HG03159 (cell line): ENCODE measurements at regions not wholly inside any gene's neighbourhood (a gene's known extent, or its start where the extent isn't known, plus 50 kb on each side); places are given as distances from the start of the nearest gene placed in this dataset.
"Not testable (repeated sequence)": the region's sequence is repeated elsewhere in the genome, so short reads cannot be mapped to it uniquely, and the experiment has no call there.

Source experiments
- ATAC-seq: cut with Tn5 transposase; IDR thresholded peaks from one replicate; pipeline ENCODE4 v1.9.1; 2021; ENCODE audit warnings: mild to moderate bottlenecking, moderate library complexity; ENCODE audit not compliant: unreplicated experiment

DNA sequence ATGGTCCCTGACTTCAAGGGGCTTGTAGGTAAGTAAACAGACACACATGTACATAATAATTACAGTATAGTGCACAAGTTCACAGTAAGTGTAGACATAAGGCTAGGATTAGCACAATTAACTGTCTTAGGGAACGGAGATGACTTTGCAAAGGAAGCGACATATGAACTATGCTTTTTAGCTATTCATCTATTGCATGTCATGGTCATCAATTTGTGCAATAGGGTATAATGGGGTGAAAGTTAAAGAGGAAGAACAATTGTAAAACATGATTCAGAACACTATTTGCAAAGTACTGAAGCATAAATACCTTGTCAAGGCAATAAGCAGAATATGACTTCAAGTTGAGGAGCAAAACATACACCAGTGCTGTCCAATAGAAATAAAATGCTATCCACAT is 112.3 kb upstream of the SLC8A1 start:
- no peak for ATAC-seq

DNA sequence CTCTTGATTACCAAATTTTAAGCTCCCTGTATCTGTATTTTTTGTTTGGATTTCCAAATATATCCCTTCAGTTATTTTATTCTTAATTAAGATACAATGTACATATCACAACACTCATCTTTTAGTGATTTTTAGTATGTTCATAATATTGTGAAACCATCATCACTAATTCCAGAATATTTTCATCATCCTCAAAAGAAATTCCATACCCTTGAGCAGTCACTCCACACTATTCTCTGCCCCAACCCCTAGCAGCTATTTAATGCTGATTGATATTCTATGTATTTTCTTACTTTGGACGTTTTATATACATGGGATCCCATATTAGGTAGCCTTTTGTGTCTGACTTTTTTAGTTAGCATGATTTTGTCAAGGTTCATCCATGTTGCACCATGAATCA is 127.4 kb upstream of the SLC8A1 start:
- no peak for ATAC-seq

DNA sequence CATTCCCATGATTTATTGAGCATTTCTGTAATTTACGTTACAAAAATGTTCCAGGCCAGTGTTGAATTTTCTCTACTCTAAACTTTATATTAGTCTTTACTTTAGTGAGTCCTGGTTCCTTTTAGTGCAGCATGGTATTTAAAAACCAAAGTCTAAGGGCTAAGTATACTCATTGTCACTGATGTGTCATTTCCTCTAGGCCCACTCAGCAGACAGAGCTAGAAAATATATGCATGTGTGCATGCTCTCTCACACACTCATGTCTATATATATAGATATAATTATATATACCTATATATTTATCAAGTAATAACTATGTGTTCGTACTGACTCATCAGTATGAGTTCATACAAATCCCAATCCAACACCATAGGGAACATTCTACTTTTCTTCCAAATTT is 132.5 kb upstream of the SLC8A1 start:
- ATAC-seq, result no peak

DNA sequence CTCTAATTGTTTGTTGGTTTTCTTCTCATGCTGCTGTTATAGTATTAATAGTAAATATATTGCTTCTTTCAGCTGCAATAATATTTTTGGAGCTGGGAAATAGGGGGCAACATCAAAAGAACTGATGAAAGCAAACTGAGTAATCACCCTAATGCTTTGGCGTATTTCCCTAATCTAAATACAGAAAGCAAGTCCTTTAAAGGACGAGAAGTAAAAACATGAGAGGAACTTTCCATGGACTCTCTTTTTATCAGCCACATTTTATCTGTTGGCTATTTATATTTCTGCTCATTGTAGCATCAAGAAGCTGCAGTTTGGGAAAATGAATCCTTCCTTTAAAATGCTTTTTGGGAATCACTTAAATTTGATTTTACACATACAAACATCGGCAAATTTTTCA is 139.9 kb upstream of the SLC8A1 start:
- no peak for ATAC-seq

DNA sequence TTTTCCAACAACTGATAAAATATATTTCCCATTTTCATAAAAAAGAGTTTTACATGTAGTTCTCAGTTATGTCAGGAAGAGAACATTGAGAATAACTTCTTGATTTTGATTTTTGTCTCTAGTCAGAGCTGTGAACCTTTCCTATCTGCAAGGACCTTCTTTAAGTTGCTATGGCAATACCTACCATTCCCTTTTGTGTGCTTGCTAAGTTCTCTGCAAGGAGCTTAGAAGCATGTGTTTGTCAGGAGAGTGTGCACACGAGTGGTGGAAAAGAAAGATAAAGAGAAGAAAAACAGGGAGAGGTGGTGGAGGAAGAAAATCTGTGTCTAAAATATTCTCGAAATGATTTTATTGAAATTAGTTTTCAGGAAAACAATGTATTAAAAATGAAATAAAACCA is 140.3 kb upstream of the SLC8A1 start:
- ATAC-seq, result no peak

DNA sequence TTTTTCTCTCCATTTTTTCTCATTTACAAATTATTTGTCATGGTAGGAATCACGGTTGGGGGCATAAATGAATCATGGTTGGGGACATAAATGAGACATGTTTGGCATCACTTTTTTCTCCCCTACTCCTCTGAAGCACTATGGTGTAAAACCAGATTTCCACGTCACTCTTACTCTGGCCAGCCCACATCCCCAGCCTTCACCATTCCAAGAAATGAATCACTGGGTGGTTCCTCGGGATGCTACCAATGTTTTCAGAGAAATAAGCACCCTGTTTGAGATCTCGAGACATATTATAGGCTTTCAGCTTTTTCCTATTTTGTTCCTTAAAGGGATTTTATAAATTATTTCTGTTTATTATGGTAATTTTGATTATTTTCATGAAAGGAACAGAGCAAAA is 155.0 kb upstream of the SLC8A1 start:
- ATAC-seq, result no peak

DNA sequence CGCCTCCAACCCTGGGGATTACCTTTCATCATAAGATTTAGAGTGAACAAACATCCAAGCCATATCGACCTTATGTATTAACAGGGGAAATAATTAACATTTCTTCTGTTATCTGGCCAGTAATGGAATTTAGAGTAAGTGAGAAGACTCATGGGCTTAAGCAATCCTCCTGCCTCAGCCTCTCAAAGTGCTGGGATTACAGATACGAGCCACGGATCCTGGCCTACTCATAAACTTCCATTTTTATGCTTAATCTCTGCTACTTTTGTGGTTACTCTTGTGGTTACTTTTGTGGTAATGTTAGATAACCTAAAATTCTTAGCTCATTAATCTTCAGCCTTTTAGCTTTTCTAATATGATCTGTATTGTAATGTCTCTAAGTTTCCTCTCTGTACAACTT is 159.3 kb upstream of the SLC8A1 start:
- ATAC-seq, result no peak

DNA sequence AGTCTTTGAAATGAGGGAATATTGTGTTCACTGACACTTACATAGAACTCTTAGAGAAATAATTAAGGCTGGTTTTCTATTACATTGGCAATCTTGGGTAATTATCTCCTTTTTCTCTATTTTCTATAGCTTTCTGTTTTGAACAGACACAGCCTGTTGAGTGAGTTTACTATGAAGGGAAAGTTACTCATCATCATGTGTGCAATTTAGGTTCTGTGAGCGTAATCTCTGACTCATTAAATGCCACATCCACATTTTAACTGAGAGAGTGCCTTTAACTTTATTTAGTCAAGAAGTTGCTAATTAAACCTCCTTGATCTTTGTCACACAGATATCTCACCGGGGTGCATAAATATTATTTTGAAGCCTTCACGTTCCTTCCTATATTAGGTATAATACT is 174.0 kb upstream of the SLC8A1 start:
- no peak for ATAC-seq

DNA sequence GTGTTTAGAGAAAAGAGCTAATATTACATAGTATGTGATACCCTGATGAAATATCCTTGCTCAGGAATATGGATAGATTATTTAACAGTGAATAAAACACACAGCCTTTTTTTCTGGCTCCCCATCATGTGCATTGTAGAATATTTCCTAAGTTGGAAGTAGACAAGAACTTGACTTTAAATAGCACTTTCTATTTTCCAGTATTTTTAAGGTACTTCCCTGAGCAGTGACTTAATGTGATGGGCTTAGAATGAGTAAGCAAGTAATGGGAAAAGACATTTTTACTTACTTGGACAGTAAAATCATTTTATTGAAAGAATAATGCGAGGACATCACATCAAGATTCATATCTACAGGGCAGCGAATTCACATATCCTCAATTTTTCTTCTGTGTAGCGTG is 176.7 kb upstream of the SLC8A1 start:
- ATAC-seq, result no peak

DNA sequence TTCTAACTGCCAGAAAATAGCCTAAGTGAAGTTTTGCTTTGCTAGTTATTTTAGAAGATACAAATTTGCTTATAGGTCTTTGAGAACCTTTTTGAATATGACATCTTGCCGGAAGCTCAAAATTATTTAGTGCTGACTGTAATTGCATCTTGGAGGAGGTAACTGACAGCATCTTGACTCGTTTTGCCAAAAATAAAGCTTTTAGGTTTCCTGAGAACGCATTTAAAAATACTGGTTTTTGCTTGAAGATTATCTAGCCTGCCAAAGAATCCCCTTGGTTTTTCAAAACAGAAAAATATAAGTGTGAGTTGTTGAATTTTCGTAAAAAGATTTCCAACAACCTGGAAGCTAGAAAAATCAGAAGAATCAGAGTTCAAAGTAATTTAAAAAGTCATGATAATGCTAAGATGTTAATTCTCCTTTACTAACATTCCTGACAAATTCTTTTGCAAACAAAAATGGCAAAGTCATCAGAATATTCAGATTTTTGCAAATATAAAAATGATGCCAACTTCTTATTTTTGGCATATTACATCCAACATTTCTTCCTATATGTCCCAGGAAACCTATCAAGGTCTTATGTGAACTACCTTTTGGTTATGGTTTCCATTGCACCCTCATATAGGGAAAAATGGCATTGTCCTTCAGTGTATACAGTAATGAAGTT is 178.0 kb upstream of the SLC8A1 start:
- ATAC-seq, result no peak

DNA sequence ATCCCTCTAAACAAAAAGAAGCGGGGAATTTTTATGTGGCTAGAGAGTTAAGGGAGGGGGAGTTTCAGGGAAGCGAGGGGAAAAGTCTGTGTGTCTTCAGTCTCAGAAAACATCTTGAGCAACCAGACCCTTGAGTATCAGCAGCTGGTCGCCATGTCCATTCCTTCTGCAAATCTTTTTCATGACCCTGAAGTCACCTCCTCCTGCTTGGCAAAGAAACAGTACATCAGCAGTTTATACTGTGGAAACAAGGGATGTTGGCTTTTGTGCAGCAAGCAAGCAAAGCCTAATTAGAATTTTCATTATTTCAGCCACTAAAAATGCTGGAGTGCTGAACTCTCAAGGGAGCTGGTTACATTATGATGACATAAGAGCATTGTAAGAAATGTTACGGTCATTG is 187.4 kb upstream of the SLC8A1 start:
- ATAC-seq, result no peak

DNA sequence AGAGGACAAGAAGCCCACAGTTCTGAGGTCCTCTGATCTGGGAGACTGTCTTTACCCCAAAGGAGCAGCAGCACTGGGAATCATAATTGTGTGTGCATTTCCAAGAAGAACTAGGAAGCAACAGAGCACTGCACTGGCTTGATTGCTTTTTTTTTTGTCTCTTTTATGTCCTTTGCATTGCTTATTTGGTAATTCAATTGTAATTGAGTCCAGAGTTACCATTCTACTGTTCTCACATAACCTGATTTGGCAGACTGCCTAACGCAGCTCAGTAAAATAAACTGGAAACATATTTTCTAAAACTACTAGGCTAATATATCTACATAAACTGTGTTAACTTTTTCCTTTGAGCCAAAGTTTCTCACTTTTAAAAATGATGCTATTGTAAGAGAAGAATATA is 190.3 kb upstream of the SLC8A1 start:
- ATAC-seq, result no peak

DNA sequence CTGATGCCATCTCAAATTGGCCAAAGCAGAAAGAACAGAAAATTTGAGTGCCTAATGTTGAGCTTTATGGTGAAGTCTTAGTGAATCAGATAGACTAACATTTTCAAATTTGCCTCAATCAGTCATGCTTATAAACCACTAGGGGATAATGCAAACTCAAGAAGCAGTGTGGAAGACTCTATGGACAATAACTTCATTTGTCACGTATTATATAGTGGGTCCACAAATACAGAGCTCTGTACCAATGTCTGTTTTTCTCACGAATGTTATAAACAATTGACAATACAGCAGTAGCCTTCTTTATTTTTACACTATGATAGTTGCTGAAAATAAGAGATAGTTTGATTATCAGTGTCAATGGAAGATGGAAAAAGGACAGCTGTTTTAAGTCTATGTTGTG is 190.8 kb upstream of the SLC8A1 start:
- no peak for ATAC-seq

DNA sequence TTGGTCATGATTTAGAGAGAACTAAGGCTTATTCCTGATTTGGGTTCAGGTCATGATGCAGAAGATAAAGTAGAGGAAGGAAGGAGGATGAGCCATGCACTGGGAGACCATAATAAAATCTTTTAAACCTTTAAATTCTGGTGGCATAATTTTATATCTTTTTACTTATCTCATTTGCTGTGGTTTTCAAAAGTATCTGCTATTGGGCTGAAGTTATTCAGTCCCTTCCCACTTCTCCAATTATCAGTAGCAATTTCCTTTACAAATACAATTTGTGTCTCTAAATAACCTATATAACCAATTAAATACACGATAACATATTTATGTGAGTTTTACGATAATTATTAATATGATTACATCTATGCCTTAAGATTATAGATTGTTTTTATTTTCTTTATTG is 194.8 kb upstream of the SLC8A1 start:
- no peak for ATAC-seq

DNA sequence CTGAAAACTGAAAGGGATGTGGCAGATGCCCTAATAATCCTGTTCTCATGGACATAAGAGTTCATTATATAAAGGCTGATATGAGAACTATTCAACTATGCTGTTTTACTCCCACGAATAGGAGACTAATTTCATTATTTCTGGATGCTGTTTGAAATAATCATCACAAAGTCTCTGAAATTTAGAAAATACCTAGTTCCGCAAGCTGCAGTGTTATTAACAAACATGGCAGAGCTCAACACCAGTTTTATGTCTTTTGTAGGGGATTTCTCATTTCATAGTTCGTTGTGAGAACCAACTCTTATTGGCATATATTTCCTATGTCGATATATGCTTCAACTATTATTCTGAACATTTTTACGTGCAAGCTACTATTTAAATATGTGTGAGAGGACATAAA is 200.3 kb upstream of the SLC8A1 start:
- no peak for ATAC-seq

DNA sequence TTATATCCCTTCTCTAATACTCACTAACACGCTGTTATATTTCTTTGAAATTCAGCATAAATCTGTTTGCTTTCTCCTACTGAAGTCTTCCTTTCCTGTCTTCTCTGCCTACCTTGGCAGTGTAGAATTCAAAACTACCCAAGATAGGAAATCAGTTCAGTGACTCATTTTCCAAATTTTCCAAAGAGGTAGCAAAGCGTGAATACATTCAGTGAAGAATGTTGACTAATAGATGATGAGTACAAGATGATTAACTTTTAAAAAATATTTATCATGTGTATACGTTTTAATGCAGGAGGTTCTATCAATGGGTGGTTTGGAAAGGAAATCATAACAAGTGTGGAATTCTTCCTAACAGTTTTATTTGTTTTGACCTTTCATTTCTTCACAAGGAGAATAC is 201.9 kb upstream of the SLC8A1 start:
- ATAC-seq, result no peak

DNA sequence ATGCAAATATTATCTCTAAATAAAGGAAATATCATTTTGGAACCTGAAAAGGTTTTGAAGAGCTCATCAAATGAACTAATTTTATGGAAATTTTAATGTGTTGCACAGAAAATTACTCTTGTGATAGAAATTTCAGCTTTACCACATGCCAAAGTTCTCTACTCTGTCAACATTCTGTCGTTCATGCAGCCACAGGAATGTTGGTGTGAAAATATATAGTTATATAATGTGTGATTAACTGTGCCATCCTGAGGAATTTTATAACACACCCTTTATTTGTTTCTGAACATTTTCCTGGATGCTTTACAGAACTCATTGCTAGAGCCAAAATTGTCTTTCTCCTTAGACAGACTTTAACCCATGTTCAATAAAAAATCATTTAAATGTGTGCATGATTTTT is 202.5 kb upstream of the SLC8A1 start:
- no peak for ATAC-seq

DNA sequence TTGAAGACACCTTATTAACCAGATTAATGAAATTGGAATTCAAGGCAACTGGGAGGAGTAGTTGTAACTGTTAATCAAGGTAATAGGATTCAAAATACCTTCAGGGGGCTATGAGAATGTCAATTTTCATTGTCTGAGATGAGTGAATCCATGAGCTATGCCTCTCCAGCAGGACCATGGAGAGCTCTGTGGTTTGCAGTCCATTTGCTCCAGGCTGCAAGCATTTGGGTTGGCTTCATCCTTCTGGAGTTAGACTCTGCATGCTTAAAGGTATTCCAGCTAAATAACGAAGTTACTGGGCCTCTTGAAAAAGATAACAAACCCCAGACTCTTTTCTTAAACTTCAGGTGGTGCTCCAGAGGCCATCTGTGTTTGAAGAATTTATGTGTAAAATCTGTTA is 207.1 kb upstream of the SLC8A1 start:
- no peak for ATAC-seq

DNA sequence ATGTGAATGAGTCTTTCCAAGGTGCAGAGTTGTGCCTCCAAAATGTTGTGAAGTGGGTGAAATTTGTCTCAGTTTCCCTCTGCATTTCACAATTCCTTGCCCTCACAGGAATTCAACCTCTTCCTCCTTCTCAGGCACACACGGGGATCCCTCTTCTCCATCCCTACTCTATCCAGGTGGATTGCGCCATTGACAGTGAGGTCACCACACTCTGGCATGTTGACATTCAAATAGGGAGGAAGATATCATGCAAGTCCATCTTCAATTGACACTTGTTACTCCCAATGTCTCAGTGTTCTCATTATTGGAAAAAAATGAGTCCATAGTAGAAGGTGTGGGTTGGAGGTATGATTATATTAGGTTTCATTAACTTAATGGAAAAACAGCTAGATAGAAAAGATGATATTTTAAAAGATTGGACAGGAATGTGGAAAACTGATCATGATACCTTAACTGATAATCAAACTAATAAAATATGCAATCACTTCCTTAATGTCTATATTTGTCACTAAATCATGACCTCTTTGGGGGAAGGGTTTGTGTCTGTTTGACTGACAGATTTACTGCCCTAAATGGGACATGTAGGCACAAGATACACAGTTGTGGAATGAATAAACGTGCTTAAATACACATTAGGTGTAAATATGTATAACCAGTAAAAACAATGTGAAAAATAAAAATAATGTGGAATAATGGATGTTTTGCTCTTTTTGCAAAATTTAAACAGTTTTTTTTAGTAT is 213.8 kb upstream of the SLC8A1 start:
- no peak for ATAC-seq

DNA sequence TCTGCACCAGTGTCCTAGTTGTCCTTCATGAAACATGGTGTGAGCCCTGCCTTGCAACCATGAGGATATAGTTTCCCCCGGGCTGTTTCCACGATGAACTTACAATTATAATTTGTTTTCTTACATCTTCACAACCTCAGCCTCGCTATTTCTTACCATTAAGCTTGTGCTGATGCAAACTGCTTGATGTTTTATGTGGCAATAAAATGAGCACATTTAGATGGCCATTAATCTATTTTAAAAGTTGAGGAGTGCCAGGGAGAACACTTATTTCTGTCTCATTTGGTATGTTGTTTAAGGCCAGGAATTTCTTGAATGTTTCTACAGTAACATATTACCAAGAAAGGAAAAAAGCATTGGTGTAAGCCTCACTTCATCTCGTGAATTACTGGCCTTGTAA is 214.5 kb upstream of the SLC8A1 start:
- ATAC-seq, result no peak

DNA sequence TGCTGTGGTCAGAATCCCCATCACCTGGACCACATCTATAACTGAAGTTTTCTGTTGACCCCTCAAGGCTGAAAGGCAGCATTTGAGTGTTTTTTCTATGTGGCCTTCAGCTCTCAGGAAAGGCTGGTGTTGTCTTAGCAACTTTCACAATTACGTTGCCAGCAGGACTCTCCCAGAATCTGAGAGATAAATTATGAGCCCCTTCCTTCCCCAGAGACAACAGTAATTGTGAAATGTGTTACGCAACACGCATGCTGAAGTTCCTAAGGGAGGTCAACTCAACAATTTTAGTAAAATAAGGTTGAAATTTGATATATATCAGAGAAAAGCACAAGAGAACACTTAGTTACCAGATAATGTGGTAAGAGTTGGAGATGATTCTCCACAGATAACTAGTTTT is 216.5 kb upstream of the SLC8A1 start:
- ATAC-seq, result no peak

DNA sequence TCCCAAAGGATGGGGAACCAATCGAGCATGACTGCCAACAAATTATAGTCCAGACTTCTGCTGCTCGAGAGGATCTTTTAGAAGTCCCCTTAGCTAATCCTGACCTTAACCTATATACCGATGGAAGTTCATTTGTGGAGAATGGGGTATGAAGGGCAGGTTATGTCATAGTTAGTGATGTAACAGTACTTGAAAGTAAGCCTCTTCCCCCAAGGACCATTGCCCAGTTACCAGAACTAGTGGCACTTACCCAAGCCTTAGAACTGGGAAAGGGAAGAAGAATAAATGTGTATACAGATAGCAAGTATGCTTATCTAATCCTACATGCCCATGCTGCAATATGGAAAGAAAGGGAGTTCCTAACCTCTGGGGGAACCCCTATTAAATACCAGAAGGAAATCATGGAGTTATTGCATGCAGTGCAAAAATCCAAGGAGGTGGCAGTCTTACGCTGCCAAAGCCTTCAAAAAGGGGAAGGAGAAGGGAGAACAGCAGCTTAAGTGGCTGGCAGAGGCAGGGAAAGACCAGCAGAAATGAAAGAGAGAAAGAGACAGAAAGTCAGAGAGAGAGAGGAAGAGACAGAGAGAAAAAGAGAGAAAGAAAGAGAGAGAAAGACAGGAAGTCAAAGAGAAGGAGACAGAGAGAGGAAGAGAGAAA is 224.4 kb upstream of the SLC8A1 start:
- ATAC-seq, result not testable (repeated sequence)
